ENCODE measurements at regions not wholly inside any gene's neighbourhood (a gene's known extent, or its start where the extent isn't known, plus 50 kb on each side); places are given as distances from the start of the nearest gene placed in this dataset.

DNA sequence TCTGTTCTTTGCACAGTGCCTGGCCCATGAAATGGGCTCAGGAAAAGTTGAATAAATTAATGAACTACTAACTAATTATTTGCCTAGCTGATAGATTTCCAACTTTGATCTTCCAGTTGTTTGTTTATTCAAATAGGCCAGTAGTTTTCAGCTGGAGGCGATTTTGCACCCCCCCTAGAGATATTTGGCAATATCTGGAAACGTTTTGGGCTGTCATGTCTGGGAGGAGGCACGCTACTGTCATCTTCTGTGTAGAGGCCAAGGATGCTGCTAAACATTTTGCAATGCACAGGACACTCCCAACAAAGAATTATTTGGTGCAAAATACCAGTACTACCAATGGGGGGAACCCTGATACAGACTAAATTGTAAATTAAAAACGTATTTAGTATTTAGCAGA is 81.9 kb downstream of the VCX2 start:
- Histone ChIP-seq H3K9me3 (no peaks in the 10 kb centered on the region), H3K4me1 (no peaks in the 10 kb centered on the region), H3K27ac (no peak overlapping the region), H3K36me3 (no peaks in the 10 kb centered on the region), H3K27me3 (no peaks in the 10 kb centered on the region), H3K4me3 (no peak overlapping the region)
- 27% methylated on average over 4 of the region's 4 CpGs for WGBS (ENCODE audit: insufficient coverage, low coverage, low lambda C conversion rate, missing lambda C conversion rate)
- ATAC-seq (no peak), DNase-seq (no peak)
- intact Hi-C loops (cut with DNase I) = no loop called here
- TF ChIP-seq POLR2A (IDR thresholded peaks at IDR 0.05) = no peak
- TF ChIP-seq, protein P1, sequence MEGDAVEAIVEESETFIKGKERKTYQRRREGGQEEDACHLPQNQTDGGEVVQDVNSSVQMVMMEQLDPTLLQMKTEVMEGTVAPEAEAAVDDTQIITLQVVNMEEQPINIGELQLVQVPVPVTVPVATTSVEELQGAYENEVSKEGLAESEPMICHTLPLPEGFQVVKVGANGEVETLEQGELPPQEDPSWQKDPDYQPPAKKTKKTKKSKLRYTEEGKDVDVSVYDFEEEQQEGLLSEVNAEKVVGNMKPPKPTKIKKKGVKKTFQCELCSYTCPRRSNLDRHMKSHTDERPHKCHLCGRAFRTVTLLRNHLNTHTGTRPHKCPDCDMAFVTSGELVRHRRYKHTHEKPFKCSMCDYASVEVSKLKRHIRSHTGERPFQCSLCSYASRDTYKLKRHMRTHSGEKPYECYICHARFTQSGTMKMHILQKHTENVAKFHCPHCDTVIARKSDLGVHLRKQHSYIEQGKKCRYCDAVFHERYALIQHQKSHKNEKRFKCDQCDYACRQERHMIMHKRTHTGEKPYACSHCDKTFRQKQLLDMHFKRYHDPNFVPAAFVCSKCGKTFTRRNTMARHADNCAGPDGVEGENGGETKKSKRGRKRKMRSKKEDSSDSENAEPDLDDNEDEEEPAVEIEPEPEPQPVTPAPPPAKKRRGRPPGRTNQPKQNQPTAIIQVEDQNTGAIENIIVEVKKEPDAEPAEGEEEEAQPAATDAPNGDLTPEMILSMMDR (IDR thresholded peaks at IDR 0.05) = no peak

DNA sequence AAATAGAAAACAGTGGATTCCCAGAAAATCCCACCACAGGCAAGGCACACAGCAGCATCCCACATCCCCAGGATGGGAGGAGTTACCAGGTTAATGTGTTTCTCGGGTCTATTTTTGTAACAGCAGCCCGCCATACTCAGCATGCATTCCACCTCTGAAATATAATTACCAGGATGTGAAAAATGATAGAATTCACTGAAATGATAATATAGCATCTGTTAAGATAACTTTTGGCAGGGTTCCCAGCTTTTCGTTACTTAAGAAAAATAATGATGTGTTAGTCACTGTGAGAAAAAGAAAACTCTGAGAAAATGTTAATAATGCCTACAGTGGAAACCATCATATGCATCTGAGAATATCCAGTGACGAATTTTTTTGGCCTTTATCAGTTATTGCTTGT is 87.1 kb downstream of the VCX2 start:
- H3K36me3 ChIP-seq = no peaks in the 10 kb centered on the region
- TF ChIP-seq, protein P1 (IDR thresholded peaks at IDR 0.05) = no peak
- TF ChIP-seq POLR2A (IDR thresholded peaks at IDR 0.05) = no peak
- H3K27me3 ChIP-seq = no peaks in the 10 kb centered on the region
- intact Hi-C loops (cut with DNase I) = no loop called here
- H3K4me3 ChIP-seq = no peak overlapping the region
- DNase-seq (no peak), ATAC-seq (no peak)
- no peaks in the 10 kb centered on the region for H3K9me3 ChIP-seq
- no peaks in the 10 kb centered on the region for H3K4me1 ChIP-seq
- H3K27ac ChIP-seq = no peak overlapping the region
- whole genome bisulfite sequencing (ENCODE audit: insufficient coverage, low coverage, low lambda C conversion rate, missing lambda C conversion rate) = 39% methylated on average over 4 of the region's 4 CpGs

DNA sequence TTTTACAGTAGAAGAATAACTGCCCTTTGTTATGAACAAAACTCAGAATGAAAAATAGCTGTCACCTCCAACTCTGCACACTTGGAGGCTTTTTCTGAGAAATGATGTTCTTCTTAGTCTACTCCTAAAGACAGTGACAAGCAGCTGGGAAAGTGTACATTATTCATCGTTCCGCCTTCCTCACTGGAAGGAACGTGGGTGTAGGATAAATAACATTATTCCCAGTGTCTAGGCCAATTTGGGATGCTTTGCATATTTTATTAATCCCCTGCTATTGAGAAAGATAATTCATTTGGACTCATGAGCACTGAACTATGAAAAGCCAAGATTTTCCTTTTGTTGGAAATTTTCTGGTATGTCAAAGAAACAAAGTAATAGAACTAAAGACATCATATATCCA is 87.8 kb downstream of the VCX2 start:
- Histone ChIP-seq H3K9me3 (no peaks in the 10 kb centered on the region), H3K36me3 (no peaks in the 10 kb centered on the region), H3K27me3 (no peaks in the 10 kb centered on the region), H3K4me3 (no peak overlapping the region), H3K27ac (no peak overlapping the region), H3K4me1 (no peaks in the 10 kb centered on the region)
- intact Hi-C loops (cut with DNase I) = no loop called here
- WGBS (ENCODE audit: insufficient coverage, low coverage, low lambda C conversion rate, missing lambda C conversion rate) = 69% methylated on average over 3 of the region's 3 CpGs
- ATAC-seq (no peak), DNase-seq (no peak)
- TF ChIP-seq POLR2A (IDR thresholded peaks at IDR 0.05) = no peak
- TF ChIP-seq, protein P1 (IDR thresholded peaks at IDR 0.05) = no peak

DNA sequence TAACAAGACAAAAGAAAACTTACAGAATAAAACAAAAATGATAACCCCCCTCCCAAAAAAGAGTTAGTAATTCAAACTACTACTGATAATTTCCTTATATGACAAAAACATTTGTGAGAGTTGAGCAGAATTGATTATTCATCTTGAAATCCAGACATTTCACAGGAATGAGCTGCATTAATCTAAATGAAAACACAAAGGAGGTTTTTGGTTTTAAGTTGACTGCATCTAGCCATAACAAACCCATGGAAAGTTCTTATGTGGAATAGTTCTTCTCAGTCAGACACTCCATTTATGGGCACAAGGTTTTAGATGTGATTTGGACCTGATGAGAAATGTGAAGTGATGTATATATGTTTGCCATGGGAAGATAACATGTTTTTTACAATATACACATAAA is 95.4 kb downstream of the VCX2 start:
- intact Hi-C loops (cut with DNase I) = no loop called here
- Histone ChIP-seq H3K9me3 (no peaks in the 10 kb centered on the region), H3K36me3 (no peaks in the 10 kb centered on the region), H3K27ac (no peak overlapping the region), H3K4me1 (no peaks in the 10 kb centered on the region), H3K4me3 (no peak overlapping the region), H3K27me3 (no peaks in the 10 kb centered on the region)
- ATAC-seq (no peak), DNase-seq (no peak)
- TF ChIP-seq POLR2A (IDR thresholded peaks at IDR 0.05) = no peak
- TF ChIP-seq, protein P1 (IDR thresholded peaks at IDR 0.05) = no peak

DNA sequence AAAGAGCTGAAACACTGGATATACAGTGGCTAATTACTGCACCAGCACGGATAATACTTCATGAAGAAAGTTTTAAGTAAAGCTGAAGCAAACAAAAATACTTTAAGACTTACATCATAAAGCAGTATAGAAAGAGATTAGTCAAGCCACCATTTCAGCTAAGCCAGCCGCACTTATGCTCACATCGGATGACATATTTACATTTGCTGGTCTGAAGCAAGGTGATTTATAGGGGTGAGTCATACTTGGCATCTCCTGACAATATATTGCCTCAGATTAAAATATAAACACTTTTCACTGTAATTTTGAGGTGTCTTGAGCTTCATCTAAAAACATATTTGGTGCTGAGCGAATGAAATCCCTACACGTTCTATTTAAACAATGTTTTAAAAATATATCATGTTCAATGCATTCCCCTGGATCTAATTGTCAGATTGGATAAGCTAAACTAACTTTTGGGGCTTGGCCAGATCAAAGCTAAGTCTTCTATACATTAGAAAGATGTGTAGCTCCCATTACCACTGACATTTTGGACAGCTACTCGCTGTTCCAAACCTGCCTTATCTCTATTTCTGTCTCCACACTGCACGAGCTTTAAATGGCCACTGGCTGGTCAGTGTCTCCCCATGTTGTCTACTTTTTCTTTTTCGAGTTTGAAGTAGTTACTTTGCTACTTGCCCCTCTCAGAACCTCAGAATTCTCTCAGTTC is 103.2 kb downstream of the VCX2 start:
- Histone ChIP-seq H3K27ac (no peak overlapping the region), H3K4me3 (no peak overlapping the region), H3K36me3 (no peaks in the 10 kb centered on the region), H3K4me1 (no peaks in the 10 kb centered on the region), H3K27me3 (no peaks in the 10 kb centered on the region), H3K9me3 (no peaks in the 10 kb centered on the region)
- WGBS (ENCODE audit: insufficient coverage, low coverage, low lambda C conversion rate, missing lambda C conversion rate) = 67% methylated on average over 8 of the region's 8 CpGs
- DNase-seq (no peak), ATAC-seq (no peak)
- TF ChIP-seq POLR2A (IDR thresholded peaks at IDR 0.05) = no peak
- TF ChIP-seq, protein P1 (IDR thresholded peaks at IDR 0.05) = no peak
- intact Hi-C loops (cut with DNase I) = no loop called here
